ENCODE measurements at regions not wholly inside any gene's neighbourhood (a gene's known extent, or its start where the extent isn't known, plus 50 kb on each side); places are given as distances from the start of the nearest gene placed in this dataset.

- H3K4me2 ChIP-seq (ENCODE audit: low read length): no peak overlapping the region
- no peak for TF ChIP-seq CEBPB (IDR thresholded peaks at IDR 0.05; ENCODE audit: low read depth)
- TF ChIP-seq EZH2 (IDR thresholded peaks at IDR 0.05): no peak
- no peak for TF ChIP-seq ATF3 (IDR thresholded peaks at IDR 0.05)
- TF ChIP-seq FOSL1 (IDR thresholded peaks at IDR 0.05; ENCODE audit: low read depth): no peak
- no peak for TF ChIP-seq SP1 (IDR thresholded peaks at IDR 0.05; ENCODE audit: low read depth)
- no peak for TF ChIP-seq ELF1 (IDR thresholded peaks at IDR 0.05; ENCODE audit: borderline replicate concordance, low read depth)
- TF ChIP-seq REST (IDR thresholded peaks at IDR 0.05; ENCODE audit: low read depth): no peak
- TF ChIP-seq EGR1 (IDR thresholded peaks at IDR 0.05; ENCODE audit: low read depth): no peak
- TF ChIP-seq RAD21 (IDR thresholded peaks at IDR 0.05; ENCODE audit: low read depth): no peak
- no peak for TF ChIP-seq YY1 (IDR thresholded peaks at IDR 0.05; ENCODE audit: extremely low read depth, insufficient replicate concordance, low read depth, low read length)
- no peak for TF ChIP-seq JUND (IDR thresholded peaks at IDR 0.05)
- no peak for TF ChIP-seq ZBTB33 (IDR thresholded peaks at IDR 0.05; ENCODE audit: extremely low read depth, insufficient replicate concordance, low read length)
- TF ChIP-seq TCF7L2 (IDR thresholded peaks at IDR 0.05; ENCODE audit: borderline replicate concordance, extremely low read depth, insufficient read depth, insufficient read length): no peak
- no peak for TF ChIP-seq CBX3 (IDR thresholded peaks at IDR 0.05; ENCODE audit: low read depth)
- no peak for TF ChIP-seq POLR2A (IDR thresholded peaks at IDR 0.05; ENCODE audit: borderline replicate concordance, extremely low read depth, insufficient read depth, insufficient read length)
- no peak for TF ChIP-seq CTCF (IDR thresholded peaks at IDR 0.05 in 2 of 3, conservative IDR thresholded peaks at IDR 0.05 in 1 of 3; ENCODE audit: borderline replicate concordance in 1 of 3, insufficient read depth in 1 of 3, low read depth in 2 of 3, low read length in 2 of 3)
- no peak for DNase-seq (ENCODE audit: low read depth, low spot score)
- H3K9me2 ChIP-seq (ENCODE audit: insufficient read depth): no peaks in the 10 kb centered on the region
- no peaks in the 10 kb centered on the region for H3K9me3 ChIP-seq (ENCODE audit: control insufficient read depth in 1 of 2, insufficient read depth in 1 of 2, low read depth in 1 of 2, low read length in 2 of 2)
- POLR2A ChIA-PET: no interaction called here
- intact Hi-C loops (cut with micrococcal nuclease): no loop called here
- H3K79me2 ChIP-seq (ENCODE audit: insufficient read depth, low read length): no peaks in the 10 kb centered on the region
- no peak overlapping the region for H3K9ac ChIP-seq (ENCODE audit: low read length)
- H3K4me1 ChIP-seq (ENCODE audit: control insufficient read depth in 1 of 2, insufficient read depth in 2 of 2, low read length in 2 of 2): no peaks in the 10 kb centered on the region
- H2AFZ ChIP-seq (ENCODE audit: low read depth, low read length, poor library complexity, severe bottlenecking): no peak overlapping the region
- RAD21 ChIA-PET (ENCODE audit: low non-redundant PET in 1 of 2, low total read pairs in 2 of 2, uncharacterized antibody in 2 of 2, unreplicated experiment in 2 of 2): no interaction called here
- no peak overlapping the region for H3K4me3 ChIP-seq (replicated peaks in 1 of 2; ENCODE audit: low read depth in 1 of 2, low read length in 2 of 2)
- CTCF ChIA-PET: no interaction called here
- H3K27me3 ChIP-seq (ENCODE audit: insufficient read depth, low read length): no peaks in the 10 kb centered on the region
- no peaks in the 10 kb centered on the region for H3K36me3 ChIP-seq (ENCODE audit: control insufficient read depth in 1 of 2, insufficient read depth in 2 of 2, low read length in 2 of 2)
- H4K20me1 ChIP-seq (ENCODE audit: insufficient read depth): no peaks in the 10 kb centered on the region
- ATAC-seq: no peak
- BruUV-seq (replicated peaks): no TSS peak
- no peak overlapping the region for H3K27ac ChIP-seq (ENCODE audit: low read depth, low read length)
Observed at GRCh38 chr4:171024720-171025303, 788.4 kb upstream of the GALNTL6 start.
